22Rv1 (cell line): ENCODE measurements at regions not wholly inside any gene's neighbourhood (a gene's known extent, or its start where the extent isn't known, plus 50 kb on each side); places are given as distances from the start of the nearest gene placed in this dataset.

ENCODE experiments used
- CTCF ChIP-seq: fragments of 450-650 bp; IDR thresholded peaks from 2 replicates; pipeline ENCODE4 v1.5.1; 2017; ENCODE audit warnings: mild to moderate bottlenecking
- ZFX ChIP-seq: fragments of 450-650 bp; IDR thresholded peaks from 2 replicates; pipeline ENCODE4 v1.6.1; 2017; ENCODE audit warnings: antibody characterized with exemption, borderline replicate concordance

- TF ChIP-seq CTCF = no peak
- no peak for TF ChIP-seq ZFX
Measured at GRCh38 chr7:27346531-27347275, 104.1 kb downstream of the EVX1 start.
